ENCODE measurements at regions not wholly inside any gene's neighbourhood (a gene's known extent, or its start where the extent isn't known, plus 50 kb on each side); places are given as distances from the start of the nearest gene placed in this dataset.
A peak's percentile ranks its signal among the peaks of the same experiment; 100 is the strongest.

GRCh38 chr5:104178829-104179456 lies 616.4 kb upstream of the NUDT12 start:
- Histone ChIP-seq H3K56ac (ENCODE audit: insufficient read length, low read depth, low read length) (no peak overlapping the region), H4K5ac (ENCODE audit: insufficient read length, low read depth, low read length) (no peak overlapping the region), H3T11ph (ENCODE audit: low read length) (no peak overlapping the region), H4K91ac (ENCODE audit: insufficient read length, low read depth, low read length) (no peak overlapping the region), H2BK20ac (ENCODE audit: low read depth, low read length, poor library complexity, severe bottlenecking) (no peak overlapping the region), H2BK120ac (ENCODE audit: low read depth, low read length, poor library complexity, severe bottlenecking) (no peak overlapping the region), H2BK15ac (ENCODE audit: low read depth, low read length) (no peak overlapping the region), H3K14ac (ENCODE audit: insufficient read depth, low read length) (no peak overlapping the region), H3K9me3 (ENCODE audit: control insufficient read depth, low read depth, low read length) (peaks cover 29% of the 10 kb centered on the region), H3K27ac (ENCODE audit: insufficient read length, low read depth, low read length) (no peak overlapping the region), H3K4me1 (ENCODE audit: insufficient read depth, low read length) (no peaks in the 10 kb centered on the region), H2BK5ac (ENCODE audit: insufficient read length, low read length) (no peak overlapping the region), H3K18ac (ENCODE audit: insufficient read length, low read depth, low read length) (no peak overlapping the region), H4K20me1 (ENCODE audit: control insufficient read depth, insufficient read depth, insufficient read length) (no peaks in the 10 kb centered on the region), H2BK12ac (ENCODE audit: insufficient read length, low read depth, low read length) (no peak overlapping the region), H3K79me1 (ENCODE audit: insufficient read depth, low read depth, low read length, poor library complexity, severe bottlenecking) (no peaks in the 10 kb centered on the region), H3K4me2 (ENCODE audit: insufficient read depth, insufficient read length, low read length) (no peak overlapping the region), H3K79me2 (ENCODE audit: insufficient read depth, low read length) (no peaks in the 10 kb centered on the region), H3K4ac (ENCODE audit: low read depth, low read length) (no peak overlapping the region), H3K27me3 (ENCODE audit: insufficient read depth, low read length) (no peaks in the 10 kb centered on the region), H3K9ac (ENCODE audit: extremely low read depth, insufficient read length, low read length) (no peak overlapping the region), H2AK5ac (ENCODE audit: insufficient read length, low read length) (no peak overlapping the region), H2AFZ (ENCODE audit: low read length) (no peak overlapping the region), H3K23me2 (ENCODE audit: insufficient read length, low read depth, low read length, poor library complexity, severe bottlenecking) (no peaks in the 10 kb centered on the region), H3K23ac (ENCODE audit: insufficient read length, low read depth, low read length) (no peak overlapping the region), H4K8ac (replicated peaks; ENCODE audit: insufficient read length, low read depth, low read length) (no peak overlapping the region)
- Mint-ChIP-seq H3K4me3 (no peak overlapping the region), H3K4me1 (no peaks in the 10 kb centered on the region), H3K36me3 (ENCODE audit: insufficient read depth in 1 of 3, low read depth in 3 of 3) (peaks cover 19 to 37% (median 25%) of the 10 kb centered on the region in 3 experiments), H3K9me3 (peaks cover 35 to 41% of the 10 kb centered on the region in 2 experiments), H3K27me3 (ENCODE audit: low read depth) (no peaks in the 10 kb centered on the region), H3K27ac (no peak overlapping the region)
- TF ChIP-seq CTCF (conservative IDR thresholded peaks at IDR 0.05), result peak; percentile 77
- peak; percentile 69 for DNase-seq
- no CpG with 5 or more reads among the region's 9 CpGs for WGBS (ENCODE audit: extremely low coverage, insufficient read length, low lambda C conversion rate)
